ENCODE measurements at regions not wholly inside any gene's neighbourhood (a gene's known extent, or its start where the extent isn't known, plus 50 kb on each side); places are given as distances from the start of the nearest gene placed in this dataset.

DNA sequence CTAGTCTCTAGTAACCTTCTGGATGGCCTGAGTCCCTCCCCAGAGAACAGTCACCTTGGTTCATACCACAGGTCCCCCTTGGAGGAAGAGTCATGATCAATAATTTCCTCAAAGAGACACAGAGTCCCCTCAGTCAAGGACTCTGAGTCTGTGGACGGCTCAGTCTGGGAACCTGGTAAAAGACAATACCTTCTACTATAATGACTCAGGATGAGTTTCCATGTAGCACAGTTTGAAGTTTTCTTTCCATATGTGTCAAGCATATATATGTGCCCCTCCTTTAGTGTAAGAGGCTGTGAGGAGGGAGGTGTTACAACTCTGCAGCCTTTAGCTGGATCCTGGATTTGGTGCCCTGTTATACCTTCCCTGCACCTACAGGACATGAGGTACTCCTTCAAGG lies 54.4 kb upstream of the TSKU start:
- no peak overlapping the region for H3K4me3 Mint-ChIP-seq (ENCODE audit: low read depth)
- H3K36me3 Mint-ChIP-seq (ENCODE audit: insufficient read depth), result no peaks in the 10 kb centered on the region
- H3K27me3 Mint-ChIP-seq, result peaks cover 28% of the 10 kb centered on the region
- H3K27ac Mint-ChIP-seq, result no peak overlapping the region
- no peaks in the 10 kb centered on the region for H3K9me3 Mint-ChIP-seq (ENCODE audit: low read depth)
- DNase-seq (ENCODE audit: low spot score, unreplicated experiment), result no peak
- H3K4me1 Mint-ChIP-seq (ENCODE audit: low read depth), result no peaks in the 10 kb centered on the region
- TF ChIP-seq, protein P1, sequence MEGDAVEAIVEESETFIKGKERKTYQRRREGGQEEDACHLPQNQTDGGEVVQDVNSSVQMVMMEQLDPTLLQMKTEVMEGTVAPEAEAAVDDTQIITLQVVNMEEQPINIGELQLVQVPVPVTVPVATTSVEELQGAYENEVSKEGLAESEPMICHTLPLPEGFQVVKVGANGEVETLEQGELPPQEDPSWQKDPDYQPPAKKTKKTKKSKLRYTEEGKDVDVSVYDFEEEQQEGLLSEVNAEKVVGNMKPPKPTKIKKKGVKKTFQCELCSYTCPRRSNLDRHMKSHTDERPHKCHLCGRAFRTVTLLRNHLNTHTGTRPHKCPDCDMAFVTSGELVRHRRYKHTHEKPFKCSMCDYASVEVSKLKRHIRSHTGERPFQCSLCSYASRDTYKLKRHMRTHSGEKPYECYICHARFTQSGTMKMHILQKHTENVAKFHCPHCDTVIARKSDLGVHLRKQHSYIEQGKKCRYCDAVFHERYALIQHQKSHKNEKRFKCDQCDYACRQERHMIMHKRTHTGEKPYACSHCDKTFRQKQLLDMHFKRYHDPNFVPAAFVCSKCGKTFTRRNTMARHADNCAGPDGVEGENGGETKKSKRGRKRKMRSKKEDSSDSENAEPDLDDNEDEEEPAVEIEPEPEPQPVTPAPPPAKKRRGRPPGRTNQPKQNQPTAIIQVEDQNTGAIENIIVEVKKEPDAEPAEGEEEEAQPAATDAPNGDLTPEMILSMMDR (IDR thresholded peaks at IDR 0.05; ENCODE audit: unreplicated experiment), result no peak

DNA sequence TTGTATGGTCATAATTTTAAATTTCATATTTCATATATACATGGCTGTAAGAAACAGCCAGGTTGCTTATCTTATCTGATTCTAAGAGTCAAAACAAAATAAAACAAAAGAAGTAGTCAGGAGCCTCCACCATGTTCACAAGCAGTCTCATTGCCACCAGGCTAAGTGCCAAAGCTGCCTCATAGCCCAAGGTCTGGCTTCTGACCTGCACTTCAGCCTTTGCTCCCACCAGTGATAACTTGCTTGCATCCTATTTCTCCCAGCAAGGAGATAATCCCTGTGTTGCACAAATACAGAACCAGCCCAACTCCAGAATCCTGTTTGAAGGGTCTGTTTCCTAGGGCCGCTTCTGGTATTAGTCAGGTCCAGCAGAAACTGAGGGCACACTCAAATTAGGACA lies 53.9 kb upstream of the TSKU start:
- Mint-ChIP-seq H3K9me3 (ENCODE audit: low read depth) (no peaks in the 10 kb centered on the region), H3K36me3 (ENCODE audit: insufficient read depth) (no peaks in the 10 kb centered on the region), H3K27ac (no peak overlapping the region), H3K4me3 (ENCODE audit: low read depth) (no peak overlapping the region), H3K27me3 (peaks cover 28% of the 10 kb centered on the region), H3K4me1 (ENCODE audit: low read depth) (no peaks in the 10 kb centered on the region)
- TF ChIP-seq, protein P1 (IDR thresholded peaks at IDR 0.05; ENCODE audit: unreplicated experiment), result no peak
- no peak for DNase-seq (ENCODE audit: low spot score, unreplicated experiment)

DNA sequence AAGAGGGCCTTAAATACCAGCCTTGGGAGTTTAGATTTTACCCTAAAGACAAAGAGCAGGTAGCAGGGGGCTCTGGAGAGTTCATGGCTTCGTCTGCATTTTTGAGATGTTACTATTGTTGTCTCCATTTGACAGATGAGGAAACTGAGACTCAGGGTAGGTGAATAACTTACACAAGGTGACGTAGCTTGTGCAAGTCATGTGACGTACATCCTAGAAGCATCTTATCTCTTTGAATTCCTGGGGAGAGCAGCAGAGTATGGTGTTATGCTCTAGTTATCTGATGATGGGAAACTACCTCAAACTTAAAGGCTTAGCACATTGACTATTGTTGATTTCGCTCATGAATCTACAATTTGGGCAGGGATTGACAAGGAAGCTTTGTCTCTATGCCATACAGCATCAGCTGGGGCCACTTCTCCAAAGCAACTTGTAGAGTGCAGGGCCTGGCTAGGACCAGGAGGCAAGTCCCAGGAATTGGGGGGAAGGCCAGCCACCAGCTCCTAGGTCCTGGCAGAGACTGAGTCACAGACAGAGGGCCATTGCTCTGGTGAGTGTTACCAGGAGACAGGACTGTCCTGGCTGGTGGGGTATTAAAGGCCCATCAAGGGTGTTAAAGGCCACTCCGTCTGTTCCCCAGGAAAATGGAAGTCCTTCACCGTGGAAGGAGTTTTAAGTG lies 52.1 kb upstream of the TSKU start:
- Mint-ChIP-seq H3K36me3 (ENCODE audit: insufficient read depth) (no peaks in the 10 kb centered on the region), H3K27me3 (peaks cover 23% of the 10 kb centered on the region), H3K4me3 (ENCODE audit: low read depth) (no peak overlapping the region), H3K27ac (no peak overlapping the region), H3K4me1 (ENCODE audit: low read depth) (peaks cover 3% of the 10 kb centered on the region), H3K9me3 (ENCODE audit: low read depth) (no peaks in the 10 kb centered on the region)
- TF ChIP-seq, protein P1 (IDR thresholded peaks at IDR 0.05; ENCODE audit: unreplicated experiment), result no peak
- no peak for DNase-seq (ENCODE audit: low spot score, unreplicated experiment)

DNA sequence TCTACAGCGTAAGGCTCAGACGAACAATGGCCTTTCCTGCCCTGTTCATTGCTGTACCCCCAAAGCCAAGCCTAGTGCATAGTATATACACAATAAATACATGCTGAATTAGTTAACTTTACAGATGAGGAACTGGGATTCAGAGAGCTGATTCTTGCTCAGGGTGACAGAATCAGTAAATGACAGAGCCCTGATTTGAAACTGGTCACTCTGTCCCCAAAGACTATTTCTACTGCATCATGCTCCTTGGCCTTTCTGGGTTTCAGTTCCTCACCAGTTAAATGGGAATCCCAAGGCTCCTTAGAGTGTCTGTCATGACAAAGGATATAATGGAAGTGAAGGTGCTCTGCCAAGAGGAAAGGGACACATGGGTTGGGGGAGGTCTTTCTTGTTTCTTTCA lies 50.5 kb upstream of the TSKU start:
- Mint-ChIP-seq H3K9me3 (ENCODE audit: low read depth) (no peaks in the 10 kb centered on the region), H3K27me3 (peaks cover 28% of the 10 kb centered on the region), H3K27ac (no peak overlapping the region), H3K4me1 (ENCODE audit: low read depth) (peaks cover 3% of the 10 kb centered on the region), H3K4me3 (ENCODE audit: low read depth) (no peak overlapping the region), H3K36me3 (ENCODE audit: insufficient read depth) (no peaks in the 10 kb centered on the region)
- no peak for DNase-seq (ENCODE audit: low spot score, unreplicated experiment)
- TF ChIP-seq, protein P1 (IDR thresholded peaks at IDR 0.05; ENCODE audit: unreplicated experiment), result no peak

Data from progenitor cell of endocrine pancreas (in vitro differentiated cells).